ENCODE measurements at regions not wholly inside any gene's neighbourhood (a gene's known extent, or its start where the extent isn't known, plus 50 kb on each side); places are given as distances from the start of the nearest gene placed in this dataset.

DNA sequence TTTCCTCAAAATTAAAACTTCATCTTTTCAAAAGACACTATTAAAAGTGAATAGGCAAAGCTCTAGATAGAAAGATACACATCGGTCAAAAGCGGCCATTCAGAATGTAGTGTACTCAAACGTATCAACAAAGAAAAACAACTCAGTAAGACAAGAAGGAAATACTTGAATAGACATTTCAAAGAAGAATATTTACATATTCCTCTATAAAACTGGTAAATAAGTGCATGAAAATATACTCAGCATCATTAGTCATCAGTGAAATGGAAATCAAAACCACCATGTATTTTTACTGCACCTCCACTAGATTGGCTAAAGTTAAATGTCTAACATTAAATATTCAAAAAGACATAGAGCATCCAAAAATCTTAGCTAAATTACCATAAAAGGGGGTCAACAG, 551.1 kb upstream of the SORCS1 start:
- no peak for DNase-seq (ENCODE audit: low read depth)

DNA sequence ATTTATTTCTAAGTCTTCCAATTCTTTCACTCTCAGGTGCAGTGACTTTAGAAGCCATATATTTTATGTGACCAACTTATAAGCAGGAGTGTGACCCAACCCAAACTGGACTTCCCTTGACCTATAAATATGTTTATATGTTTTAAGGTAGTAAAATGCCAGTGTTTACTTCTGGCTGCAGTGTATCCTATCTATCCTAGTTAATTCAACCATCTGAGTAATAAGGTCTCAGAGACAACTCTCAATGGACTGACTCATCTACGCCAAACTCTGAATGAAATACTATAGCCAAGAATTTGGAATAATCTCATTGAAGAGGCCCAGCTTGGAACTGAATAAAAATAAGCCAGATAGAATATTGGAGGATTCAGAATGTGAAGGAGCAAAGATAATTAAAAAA, 544.5 kb upstream of the SORCS1 start:
- no peak for DNase-seq (ENCODE audit: low read depth)

- no peak for DNase-seq (ENCODE audit: low read depth)
Measured at GRCh38 chr10:107706096-107706725, 541.7 kb upstream of the SORCS1 start.

DNA sequence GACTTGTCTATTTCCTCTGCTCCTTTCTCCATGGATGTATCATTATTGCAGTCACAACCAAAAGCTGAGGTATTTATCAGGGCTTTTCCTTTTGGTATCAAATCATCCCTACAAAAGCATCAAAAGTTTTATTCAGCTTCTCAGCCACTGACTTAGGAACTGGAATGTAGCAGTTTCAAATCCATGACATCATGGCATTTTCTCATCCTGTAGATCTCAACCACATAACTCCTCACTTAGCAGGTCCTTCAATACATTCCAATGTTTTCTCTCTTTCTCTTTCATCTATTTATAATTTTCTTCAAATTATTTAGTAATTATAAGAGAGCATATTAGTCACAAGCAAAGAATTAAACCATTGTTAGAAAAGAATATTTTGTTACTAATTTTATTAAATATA, 537.4 kb upstream of the SORCS1 start:
- no peak for DNase-seq (ENCODE audit: low read depth)

DNA sequence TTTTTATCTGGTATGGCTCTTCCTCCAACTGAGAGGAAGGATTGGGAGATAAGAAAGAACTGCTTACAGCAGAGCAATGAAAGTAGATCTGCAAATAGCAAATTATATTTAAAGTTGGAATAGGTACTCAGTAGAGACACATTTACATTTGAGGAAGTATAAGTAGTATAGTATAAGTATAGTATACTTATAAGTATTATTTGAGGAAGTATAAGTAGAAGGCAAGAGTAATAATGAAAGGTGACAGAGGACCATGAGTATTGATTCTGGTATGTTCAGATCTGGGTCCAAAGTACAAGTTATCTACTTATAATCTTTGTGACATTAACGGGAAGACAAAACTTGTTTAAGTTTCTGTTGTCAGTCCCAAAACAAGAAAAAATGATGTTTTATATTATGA, 527.6 kb upstream of the SORCS1 start:
- no peak for DNase-seq (ENCODE audit: low read depth)

- DNase-seq (ENCODE audit: low read depth): no peak
Measured at GRCh38 chr10:107689323-107689722, 524.8 kb upstream of the SORCS1 start.

DNA sequence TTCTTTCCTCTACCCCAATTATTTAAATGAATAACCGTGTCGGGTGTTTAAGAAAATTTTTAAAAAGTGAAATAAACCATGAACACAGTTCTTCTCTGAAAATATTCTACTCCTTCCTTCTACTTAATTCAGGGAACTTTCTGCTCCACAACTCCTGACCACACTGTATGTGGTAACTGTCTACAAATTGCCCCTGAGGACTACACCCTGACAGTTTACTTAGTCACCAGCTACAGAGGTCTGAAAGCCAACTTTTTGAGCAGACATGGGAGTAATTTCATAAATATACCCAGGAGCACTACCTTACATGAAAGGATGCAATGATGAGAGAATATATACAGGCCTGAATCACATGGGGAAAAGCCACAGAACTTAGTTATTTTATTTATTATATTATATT, 523.2 kb upstream of the SORCS1 start:
- no peak for DNase-seq (ENCODE audit: low read depth)

DNA sequence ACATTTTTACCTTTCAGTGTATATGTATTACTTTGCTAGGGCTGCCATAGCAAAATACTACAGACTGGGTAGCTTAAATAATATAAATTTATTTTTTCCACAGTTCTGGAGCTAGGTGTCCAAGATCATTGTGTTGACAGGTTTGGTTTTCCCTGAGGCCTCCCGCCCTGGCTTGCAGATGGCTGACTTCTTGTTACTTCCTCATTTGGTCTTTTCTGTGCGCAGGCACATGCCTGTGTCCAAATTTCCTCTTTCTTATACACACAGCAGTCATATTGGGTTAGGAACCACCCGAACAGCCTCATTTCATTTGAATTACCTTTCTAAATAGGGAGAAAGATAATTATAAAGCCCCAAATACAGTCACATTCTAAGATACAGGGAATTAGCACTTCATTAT, 521.6 kb upstream of the SORCS1 start:
- DNase-seq (ENCODE audit: low read depth): no peak

GRCh38 chr10:107671960-107672359, 507.5 kb upstream of the SORCS1 start:
- no peak for DNase-seq (ENCODE audit: low read depth)

DNA sequence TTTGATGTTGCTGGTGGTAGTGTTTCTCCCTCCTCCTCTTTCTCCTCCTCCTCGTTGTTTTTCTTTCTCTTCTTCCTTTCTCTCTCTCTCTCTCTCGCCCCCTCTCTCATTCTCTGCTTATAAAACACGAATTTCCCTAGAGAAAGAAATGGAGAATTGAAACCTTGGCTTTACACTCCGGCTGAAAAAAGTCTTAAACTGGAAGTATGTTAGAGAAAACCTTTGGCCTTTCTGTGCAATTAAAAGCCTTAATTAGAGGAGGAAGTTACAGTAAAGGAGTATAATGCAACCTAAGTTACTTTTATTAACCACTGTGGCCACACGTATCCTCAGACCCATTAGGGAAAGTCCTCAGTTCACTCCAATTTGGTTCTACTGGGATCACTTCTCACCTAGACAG, 501.7 kb upstream of the SORCS1 start:
- DNase-seq (ENCODE audit: low read depth): no peak

- no peak for DNase-seq (ENCODE audit: low read depth)
Measured at GRCh38 chr10:107665459-107665858, 501.0 kb upstream of the SORCS1 start.

DNA sequence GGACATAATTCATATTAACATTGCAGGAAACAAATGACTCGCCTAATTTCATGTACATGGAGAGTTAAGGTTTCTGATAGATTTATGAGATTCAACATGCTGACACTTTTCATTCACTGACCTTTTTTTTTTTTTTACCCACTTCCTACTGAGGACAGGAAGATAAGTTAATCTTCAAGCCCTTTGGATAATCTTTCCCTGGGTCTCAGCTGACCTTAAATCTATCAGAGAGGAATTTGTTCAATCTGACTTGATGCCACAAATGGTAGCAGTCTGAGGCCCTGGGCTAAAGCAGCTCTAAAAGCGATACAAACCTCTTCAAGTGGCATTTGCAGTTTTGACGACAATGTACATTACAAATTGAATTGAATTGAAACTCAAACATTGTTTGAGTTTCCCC, 493.3 kb upstream of the SORCS1 start:
- DNase-seq (ENCODE audit: low read depth): no peak

- no peak for DNase-seq (ENCODE audit: low read depth)
Measured at GRCh38 chr10:107656932-107657331, 492.4 kb upstream of the SORCS1 start.

DNA sequence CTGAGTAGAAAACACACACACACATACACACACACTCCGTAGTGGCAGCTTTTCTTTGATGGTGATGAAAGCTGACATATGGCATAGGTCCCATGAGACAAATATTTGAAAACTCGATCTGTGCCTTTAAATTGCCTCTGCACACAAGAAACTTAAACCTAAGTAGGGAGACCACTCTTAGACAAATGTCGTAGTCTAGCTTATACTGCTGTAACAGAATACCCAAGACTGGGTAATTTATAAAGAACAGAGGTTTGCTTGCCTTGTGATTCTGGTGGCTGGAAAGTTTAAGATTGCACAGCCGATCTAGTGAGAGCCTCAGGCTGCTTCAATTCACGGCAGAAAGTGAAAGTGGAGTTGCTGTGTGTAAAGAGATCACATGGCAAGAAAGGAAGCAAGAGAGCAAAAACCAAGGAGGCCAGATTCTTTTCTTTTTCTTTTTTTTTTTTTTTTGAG, 489.4 kb upstream of the SORCS1 start:
- DNase-seq (ENCODE audit: low read depth): peak; percentile 1

DNA sequence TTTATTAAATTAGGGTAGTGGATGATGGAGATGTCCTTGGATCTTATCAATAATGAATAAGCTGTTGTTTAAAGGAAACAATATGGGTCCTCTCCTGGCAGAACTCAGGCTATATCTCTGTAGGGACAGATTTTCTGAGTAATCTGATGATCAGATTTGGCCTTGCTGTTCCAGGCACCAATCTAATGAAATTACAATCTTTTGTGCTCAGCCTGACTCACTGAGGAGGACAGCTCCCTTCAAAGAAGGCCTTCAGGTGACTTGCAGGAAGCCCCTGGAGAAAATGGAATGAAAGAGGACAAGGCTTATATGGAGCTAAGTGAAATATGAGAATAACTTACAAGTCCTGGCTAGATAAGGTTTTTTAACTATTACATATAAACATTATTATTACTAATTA, 486.4 kb upstream of the SORCS1 start:
- DNase-seq (ENCODE audit: low read depth): no peak

DNA sequence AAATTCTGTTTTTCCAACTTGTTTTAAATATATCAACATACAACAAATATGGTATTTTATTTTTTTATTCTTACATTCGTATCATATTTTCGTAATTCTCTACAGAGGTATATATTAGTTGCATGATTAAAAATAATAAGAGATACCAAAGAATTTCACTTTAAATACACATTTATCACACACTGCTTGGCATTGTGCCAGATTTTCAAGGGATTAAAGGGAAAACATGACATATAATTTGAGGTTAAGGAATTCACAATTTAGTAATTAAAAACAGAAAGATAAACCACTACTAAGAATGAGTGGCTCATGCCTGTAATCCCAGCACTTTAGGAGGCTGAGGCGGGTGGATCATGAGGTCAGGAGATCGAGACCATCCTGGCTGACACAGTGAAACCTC, 484.7 kb upstream of the SORCS1 start:
- no peak for DNase-seq (ENCODE audit: low read depth)

DNA sequence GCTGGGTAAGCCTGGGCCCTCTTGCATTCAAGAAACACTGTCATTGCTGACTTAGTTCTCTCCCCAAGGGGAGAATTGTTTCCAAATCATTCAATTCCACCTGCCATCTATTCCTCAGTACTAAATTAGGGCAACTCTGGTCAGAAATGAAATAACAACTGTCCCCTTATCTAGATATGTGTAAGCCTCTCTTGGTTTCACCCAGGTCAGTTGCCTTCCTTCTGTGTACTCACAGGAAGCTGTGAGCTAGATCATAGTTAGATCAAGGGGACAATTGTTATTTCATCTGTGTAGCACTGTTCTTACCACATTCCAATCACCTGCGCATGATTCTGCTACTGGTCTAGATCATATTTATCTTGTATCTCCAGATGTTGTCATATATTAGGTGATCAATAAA, 483.0 kb upstream of the SORCS1 start:
- DNase-seq (ENCODE audit: low read depth): no peak

GRCh38 chr10:107631876-107632275, 467.4 kb upstream of the SORCS1 start:
- no peak for DNase-seq (ENCODE audit: low read depth)

DNA sequence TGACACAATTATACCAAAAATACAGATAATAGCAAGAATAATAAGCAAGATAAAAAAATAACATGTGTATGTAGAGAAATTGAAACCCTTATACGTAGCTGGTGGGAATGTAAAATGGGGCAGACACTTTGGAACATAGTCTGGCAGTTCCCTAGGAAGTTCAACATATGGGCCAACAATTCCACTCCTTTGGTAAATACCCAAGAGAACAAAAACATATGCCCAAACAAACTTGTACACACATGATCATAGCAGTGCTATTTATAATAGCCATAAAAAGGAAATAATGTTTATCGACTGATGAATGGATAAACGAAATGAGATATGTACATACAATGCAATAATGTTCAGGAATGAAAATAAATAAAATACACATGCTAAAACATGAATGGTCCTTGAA, 462.4 kb upstream of the SORCS1 start:
- DNase-seq (ENCODE audit: low read depth): no peak

- no peak for DNase-seq (ENCODE audit: low read depth)
Measured at GRCh38 chr10:107623292-107623691, 458.8 kb upstream of the SORCS1 start.

DNA sequence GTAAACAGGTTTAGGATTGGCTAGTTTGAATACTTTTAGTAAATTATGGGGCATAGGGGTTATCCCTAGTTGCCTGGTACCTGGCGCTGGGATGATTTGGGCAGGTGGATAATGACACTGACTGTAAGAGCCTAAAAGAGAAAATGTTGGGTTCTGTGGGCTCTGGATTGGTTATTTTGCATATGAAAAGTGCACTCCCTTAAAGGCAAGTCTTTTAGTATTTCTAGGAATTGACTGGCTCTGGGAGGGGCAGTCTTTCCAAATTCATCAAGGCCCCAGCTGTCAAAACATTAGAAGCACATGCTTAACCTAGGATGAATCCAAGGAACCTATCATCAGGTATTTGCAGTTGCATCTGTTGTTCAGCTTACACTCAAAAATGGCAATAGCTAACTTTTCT, 454.6 kb upstream of the SORCS1 start:
- no peak for DNase-seq (ENCODE audit: low read depth)

GRCh38 chr10:107618504-107618994, 454.0 kb upstream of the SORCS1 start:
- DNase-seq (ENCODE audit: low read depth): no peak

- no peak for DNase-seq (ENCODE audit: low read depth)
Measured at GRCh38 chr10:107616463-107617410, 452.2 kb upstream of the SORCS1 start.

All from GM04503 (cell line).